Keratinocyte (primary cell): ENCODE measurements at regions not wholly inside any gene's neighbourhood (a gene's known extent, or its start where the extent isn't known, plus 50 kb on each side); places are given as distances from the start of the nearest gene placed in this dataset.

Experiments used
- DNase-seq: peaks from one replicate; pipeline ENCODE4 v3.0.0-alpha.2; 2011; ENCODE audit warnings: low read depth, missing footprints, low spot score
- FAIRE-seq: peaks from 2 replicates; lab custom pipeline; 2011; peaks lifted over from hg19 to GRCh38; lab: Jason Lieb, UNC
- H2AFZ ChIP-seq: 2 replicates; pipeline ENCODE4 v1.6.0; 2012; ENCODE audit warnings: low read length, control low read depth, inconsistent platforms; ENCODE audit not compliant: control insufficient read depth
- H3K27ac ChIP-seq: 2 replicates; pipeline ENCODE4 v1.5.1; 2011; ENCODE audit warnings: low read length; ENCODE audit not compliant: control insufficient read depth, insufficient read depth
- H3K27me3 ChIP-seq: 3 replicates; pipeline ENCODE4 v1.6.0; 2011; ENCODE audit warnings: low read length; ENCODE audit not compliant: control insufficient read depth, insufficient read depth; ENCODE audit errors: extremely low read depth
- H3K36me3 ChIP-seq, 2 experiments: 2 replicates in 1 of 2; 3 replicates in 1 of 2; pipeline ENCODE4 v1.5.1; 2011; ENCODE audit warnings: low read length in 2 of 2, mild to moderate bottlenecking in 1 of 2; ENCODE audit not compliant: control insufficient read depth in 2 of 2, insufficient read depth in 2 of 2; ENCODE audit errors: extremely low read depth in 1 of 2
- H3K4me1 ChIP-seq: 3 replicates; pipeline ENCODE4 v1.5.1; 2011; ENCODE audit warnings: low read length; ENCODE audit not compliant: control insufficient read depth, insufficient read depth; ENCODE audit errors: extremely low read depth
- H3K4me2 ChIP-seq: 3 replicates; pipeline ENCODE4 v1.6.0; 2011; ENCODE audit warnings: low read depth, low read length; ENCODE audit not compliant: control insufficient read depth, insufficient read depth; ENCODE audit errors: extremely low read depth
- H3K4me3 ChIP-seq, 3 experiments: fragments of 200-600 bp in 1 of 3; sonication (generic) in 1 of 3; 2 replicates in 2 of 3; 3 replicates in 1 of 3; pipeline ENCODE4 v1.5.1; 2011 to 2016; ENCODE audit warnings: low read length in 3 of 3, mild to moderate bottlenecking in 3 of 3, control low read depth in 2 of 3, inconsistent platforms in 1 of 3, low read depth in 1 of 3, mixed read lengths in 1 of 3, mixed run types in 1 of 3, moderate library complexity in 1 of 3; ENCODE audit not compliant: control insufficient read depth in 2 of 3, insufficient read depth in 2 of 3; ENCODE audit errors: extremely low read depth in 1 of 3
- H3K79me2 ChIP-seq: 2 replicates; pipeline ENCODE4 v1.6.0; 2012; ENCODE audit warnings: low read length; ENCODE audit not compliant: control insufficient read depth, insufficient read depth
- H3K9ac ChIP-seq: 3 replicates; pipeline ENCODE4 v1.6.0; 2011; ENCODE audit warnings: low read length; ENCODE audit not compliant: control insufficient read depth, insufficient read depth; ENCODE audit errors: extremely low read depth
- H3K9me1 ChIP-seq: 3 replicates; pipeline ENCODE4 v1.6.0; 2011; ENCODE audit warnings: low read length; ENCODE audit not compliant: control insufficient read depth, insufficient read depth; ENCODE audit errors: extremely low read depth
- H3K9me3 ChIP-seq: 2 replicates; pipeline ENCODE4 v1.5.1; 2012; ENCODE audit warnings: low read depth, low read length; ENCODE audit not compliant: control insufficient read depth
- H4K20me1 ChIP-seq: 3 replicates; pipeline ENCODE4 v1.6.0; 2011; ENCODE audit warnings: low read length; ENCODE audit not compliant: control insufficient read depth, insufficient read depth; ENCODE audit errors: extremely low read depth
- EZH2 ChIP-seq: IDR thresholded peaks from one replicate; pipeline ENCODE4 v1.6.1; 2012; ENCODE audit warnings: inconsistent platforms, mild to moderate bottlenecking, low read length, moderate library complexity
- dilution Hi-C: fragments of 300-500 bp; cut with MboI; formaldehyde crosslinking; loops from one replicate; pipeline ENCODE4 v1.7.0; 2020; ENCODE audit warnings: low sequenced_read_pairs; ENCODE audit not compliant: extremely low pct_ligation_motif_present
- TF ChIP-seq, protein P1 (sequence below), 3 experiments: IDR thresholded peaks in 1 of 3; conservative IDR thresholded peaks in 1 of 3; optimal IDR thresholded peaks in 1 of 3; 2 replicates in 2 of 3; 3 replicates in 1 of 3; pipeline versions ENCODE3 to v1.5.1; 2011; ENCODE audit warnings: low read length in 3 of 3, mild to moderate bottlenecking in 3 of 3, moderate library complexity in 2 of 3, control low read depth in 1 of 3, inconsistent platforms in 1 of 3; ENCODE audit not compliant: insufficient read depth in 2 of 3; ENCODE audit errors: extremely low read depth in 1 of 3

DNA sequence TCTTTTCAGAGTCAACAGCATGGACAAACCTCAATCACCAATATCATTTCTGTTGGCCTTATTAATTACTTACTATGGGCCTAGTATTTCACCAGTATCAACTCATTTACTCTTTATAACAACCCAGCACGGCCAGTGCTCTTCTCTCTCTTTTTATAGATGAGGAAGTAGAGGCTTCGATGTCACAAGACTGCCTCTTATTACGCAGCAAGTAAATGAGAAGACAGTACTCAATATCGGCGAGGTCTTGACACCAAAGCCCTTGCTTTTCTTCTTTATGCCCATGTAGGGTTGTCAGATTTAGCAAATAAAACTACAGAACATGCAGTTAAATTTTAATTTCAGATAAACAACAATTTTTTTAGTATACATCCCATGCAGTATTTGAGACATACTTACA, 99.0 kb upstream of the KCNMB2 start:
- no peaks in the 10 kb centered on the region for H3K36me3 ChIP-seq
- H3K9me3 ChIP-seq = no peaks in the 10 kb centered on the region
- TF ChIP-seq, protein P1, sequence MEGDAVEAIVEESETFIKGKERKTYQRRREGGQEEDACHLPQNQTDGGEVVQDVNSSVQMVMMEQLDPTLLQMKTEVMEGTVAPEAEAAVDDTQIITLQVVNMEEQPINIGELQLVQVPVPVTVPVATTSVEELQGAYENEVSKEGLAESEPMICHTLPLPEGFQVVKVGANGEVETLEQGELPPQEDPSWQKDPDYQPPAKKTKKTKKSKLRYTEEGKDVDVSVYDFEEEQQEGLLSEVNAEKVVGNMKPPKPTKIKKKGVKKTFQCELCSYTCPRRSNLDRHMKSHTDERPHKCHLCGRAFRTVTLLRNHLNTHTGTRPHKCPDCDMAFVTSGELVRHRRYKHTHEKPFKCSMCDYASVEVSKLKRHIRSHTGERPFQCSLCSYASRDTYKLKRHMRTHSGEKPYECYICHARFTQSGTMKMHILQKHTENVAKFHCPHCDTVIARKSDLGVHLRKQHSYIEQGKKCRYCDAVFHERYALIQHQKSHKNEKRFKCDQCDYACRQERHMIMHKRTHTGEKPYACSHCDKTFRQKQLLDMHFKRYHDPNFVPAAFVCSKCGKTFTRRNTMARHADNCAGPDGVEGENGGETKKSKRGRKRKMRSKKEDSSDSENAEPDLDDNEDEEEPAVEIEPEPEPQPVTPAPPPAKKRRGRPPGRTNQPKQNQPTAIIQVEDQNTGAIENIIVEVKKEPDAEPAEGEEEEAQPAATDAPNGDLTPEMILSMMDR (optimal IDR thresholded peaks at IDR 0.05 in 1 of 3, IDR thresholded peaks at IDR 0.05 in 1 of 3, conservative IDR thresholded peaks at IDR 0.05 in 1 of 3; ENCODE audit: extremely low read depth in 1 of 3, insufficient read depth in 2 of 3, low read length in 3 of 3) = no peak
- no peak for TF ChIP-seq EZH2
- no peaks in the 10 kb centered on the region for H3K27me3 ChIP-seq
- H3K27ac ChIP-seq = no peak overlapping the region
- H2AFZ ChIP-seq = no peak overlapping the region
- FAIRE-seq (no peak), DNase-seq (no peak)
- H3K9ac ChIP-seq = no peak overlapping the region
- no peaks in the 10 kb centered on the region for H3K79me2 ChIP-seq
- no peaks in the 10 kb centered on the region for H4K20me1 ChIP-seq
- H3K4me2 ChIP-seq = no peak overlapping the region
- no peaks in the 10 kb centered on the region for H3K4me1 ChIP-seq
- H3K4me3 ChIP-seq = no peak overlapping the region
- dilution Hi-C loops = loop anchor here (25.0 kb wide), 1 partner anchor 525 kb away; no protein-coding TSS in a partner anchor
- no peaks in the 10 kb centered on the region for H3K9me1 ChIP-seq

DNA sequence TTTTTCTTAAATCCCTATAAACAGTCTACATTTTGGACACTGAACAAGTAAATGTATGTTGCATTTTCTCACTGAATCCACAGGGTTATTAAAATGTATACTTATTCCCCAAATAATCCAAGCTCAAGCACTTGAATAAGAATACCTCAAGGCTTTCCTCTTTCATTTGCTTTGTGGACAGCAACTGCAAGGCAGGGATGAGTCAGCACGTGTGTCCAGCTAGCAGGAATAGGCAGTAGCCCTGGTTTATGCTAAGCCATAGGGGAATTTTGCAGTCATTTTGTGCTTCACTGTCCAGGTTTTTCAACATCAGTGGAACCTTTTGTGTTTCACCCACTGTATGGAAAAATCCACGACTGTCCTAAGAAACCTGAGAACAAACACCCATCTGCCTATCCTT, 96.7 kb upstream of the KCNMB2 start:
- Histone ChIP-seq H3K4me1 (no peaks in the 10 kb centered on the region), H3K9me1 (no peaks in the 10 kb centered on the region), H3K4me2 (no peak overlapping the region), H3K79me2 (no peaks in the 10 kb centered on the region), H3K27me3 (no peaks in the 10 kb centered on the region), H3K9ac (no peak overlapping the region), H3K36me3 (no peaks in the 10 kb centered on the region), H3K4me3 (no peak overlapping the region), H3K27ac (no peak overlapping the region), H4K20me1 (no peaks in the 10 kb centered on the region), H3K9me3 (no peaks in the 10 kb centered on the region), H2AFZ (no peak overlapping the region)
- FAIRE-seq (no peak), DNase-seq (no peak)
- TF ChIP-seq EZH2 = no peak
- TF ChIP-seq, protein P1 (optimal IDR thresholded peaks at IDR 0.05 in 1 of 3, IDR thresholded peaks at IDR 0.05 in 1 of 3, conservative IDR thresholded peaks at IDR 0.05 in 1 of 3; ENCODE audit: extremely low read depth in 1 of 3, insufficient read depth in 2 of 3, low read length in 3 of 3) = no peak
- dilution Hi-C loops = loop anchor here (25.0 kb wide), 1 partner anchor 523 kb away; no protein-coding TSS in a partner anchor
